GM23248 (cell line): ENCODE measurements at regions not wholly inside any gene's neighbourhood (a gene's known extent, or its start where the extent isn't known, plus 50 kb on each side); places are given as distances from the start of the nearest gene placed in this dataset.

Experiments used
- DNase-seq: peaks from one replicate; pipeline ENCODE4 v3.0.0-alpha.2; 2015
- H2AFZ ChIP-seq: fragments of 200-600 bp; sonication (generic); 2 replicates; pipeline ENCODE4 v1.6.1; 2016; ENCODE audit warnings: antibody characterized with exemption
- H3F3A ChIP-seq: fragments of 200-600 bp; sonication (generic); 2 replicates; pipeline ENCODE4 v1.6.1; 2016; ENCODE audit warnings: mild to moderate bottlenecking, antibody characterized with exemption, mixed run types; ENCODE audit not compliant: insufficient read depth
- H3K27ac ChIP-seq: fragments of 200-600 bp; sonication (generic); 2 replicates; pipeline ENCODE4 v1.5.1; 2016; ENCODE audit warnings: mild to moderate bottlenecking
- H3K27me3 ChIP-seq: fragments of 200-600 bp; sonication (generic); replicated peaks from 2 replicates; pipeline ENCODE4 v1.6.1; 2016; ENCODE audit warnings: mild to moderate bottlenecking; ENCODE audit not compliant: insufficient read depth
- H3K36me3 ChIP-seq: fragments of 200-600 bp; sonication (generic); 2 replicates; pipeline ENCODE4 v1.6.1; 2016; ENCODE audit warnings: low read depth, mild to moderate bottlenecking
- H3K4me1 ChIP-seq: fragments of 200-600 bp; sonication (generic); 2 replicates; pipeline ENCODE4 v1.6.1; 2016; ENCODE audit warnings: mild to moderate bottlenecking; ENCODE audit not compliant: insufficient read depth
- H3K4me2 ChIP-seq: fragments of 200-600 bp; sonication (generic); one replicate; pipeline ENCODE4 v1.6.1; 2016; ENCODE audit warnings: mild to moderate bottlenecking; ENCODE audit not compliant: unreplicated experiment
- H3K4me3 ChIP-seq: fragments of 200-600 bp; sonication (generic); 2 replicates; pipeline ENCODE4 v1.5.1; 2016; ENCODE audit warnings: mild to moderate bottlenecking
- H3K79me2 ChIP-seq: fragments of 200-600 bp; sonication (generic); 2 replicates; pipeline ENCODE4 v1.6.1; 2016; ENCODE audit warnings: mild to moderate bottlenecking; ENCODE audit not compliant: insufficient read depth
- H3K9ac ChIP-seq: fragments of 200-600 bp; sonication (generic); 2 replicates; pipeline ENCODE4 v1.6.1; 2016; ENCODE audit warnings: mild to moderate bottlenecking
- H3K9me2 ChIP-seq: fragments of 200-600 bp; sonication (generic); 2 replicates; pipeline ENCODE4 v1.6.1; 2016; ENCODE audit warnings: mixed run types, mild to moderate bottlenecking, moderate library complexity; ENCODE audit not compliant: insufficient read depth
- H3K9me3 ChIP-seq: fragments of 200-600 bp; sonication (generic); one replicate; pipeline ENCODE4 v1.6.1; 2017; ENCODE audit warnings: low read depth
- H4K20me1 ChIP-seq: fragments of 200-600 bp; sonication (generic); 2 replicates; pipeline ENCODE4 v1.6.0; 2016; ENCODE audit not compliant: insufficient read depth
- EZH2 ChIP-seq: fragments of 200-600 bp; sonication (generic); IDR thresholded peaks from 2 replicates; pipeline ENCODE4 v1.6.1; 2018; ENCODE audit warnings: antibody characterized with exemption, mild to moderate bottlenecking; ENCODE audit not compliant: insufficient read depth, poor library complexity, severe bottlenecking
- EZH2phosphoT487 ChIP-seq: fragments of 200-600 bp; sonication (generic); IDR thresholded peaks from 2 replicates; pipeline ENCODE4 v1.6.1; 2018; ENCODE audit warnings: antibody characterized with exemption, moderate library complexity, mild to moderate bottlenecking, low read depth; ENCODE audit not compliant: insufficient read depth
- WGBS, 2 experiments: methylation state at CpG; one replicate each; pipeline ENCODE4 v1.1.6; 2015 to 2017; ENCODE audit warnings: low lambda C conversion rate in 2 of 2, low coverage in 1 of 2; ENCODE audit errors: missing lambda C conversion rate in 2 of 2; 5-methylcytosine and 5-hydroxymethylcytosine counted together
- in situ Hi-C: fragments of 300-500 bp; cut with MboI; formaldehyde crosslinking; loops from 2 replicates; pipeline ENCODE4 v1.15.0; 2020

DNA sequence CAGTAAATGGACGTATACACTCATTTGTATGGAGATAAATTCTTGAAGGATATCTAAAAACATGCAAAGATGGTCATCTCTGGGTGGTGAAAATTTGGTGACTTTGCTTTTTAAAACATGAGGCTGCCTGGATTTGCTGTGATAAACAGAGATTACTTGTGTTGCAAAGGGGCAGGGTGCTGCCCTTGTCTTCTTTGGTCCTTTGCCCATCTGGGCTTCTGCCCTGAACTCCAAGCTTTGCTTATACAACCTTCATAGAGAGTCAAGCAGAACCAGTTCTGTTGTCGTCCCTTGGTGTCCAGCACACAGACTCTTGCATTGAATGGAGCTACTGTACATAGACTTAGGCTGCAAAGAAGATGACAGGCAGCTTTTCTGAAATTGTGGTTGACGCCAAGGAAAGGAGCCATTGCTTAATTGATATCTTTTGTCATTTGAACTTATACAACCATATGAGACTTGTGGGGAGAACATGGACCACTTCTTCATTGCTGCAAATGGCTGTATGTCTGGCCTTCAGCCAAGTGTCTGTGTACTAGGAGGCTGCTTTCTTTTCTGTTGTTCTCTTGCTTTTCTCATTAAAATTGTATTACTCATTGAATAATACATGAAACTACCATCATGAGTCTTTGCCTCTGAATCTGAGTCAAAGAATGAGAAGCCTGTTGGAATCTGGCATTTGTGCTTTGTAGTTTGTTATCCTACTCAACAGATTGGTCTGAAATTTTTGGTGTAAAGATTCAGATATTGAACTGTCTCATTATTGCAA, 152.5 kb downstream of the DMRT2 start:
- DNase-seq = peak; percentile 73
- no peak overlapping the region for H3K27ac ChIP-seq
- H3K4me1 ChIP-seq = peaks cover 15% of the 10 kb centered on the region
- H3K4me2 ChIP-seq = no peak overlapping the region
- in situ Hi-C loops = no loop called here
- WGBS, 2 experiments = 34% methylated on average over 3 of the region's 3 CpGs
- H3K4me3 ChIP-seq = no peak overlapping the region
- H2AFZ ChIP-seq = no peak overlapping the region
- H3K79me2 ChIP-seq = no peaks in the 10 kb centered on the region
- no peaks in the 10 kb centered on the region for H3K27me3 ChIP-seq
- H3K9me3 ChIP-seq = no peaks in the 10 kb centered on the region
- H3F3A ChIP-seq = peaks cover 13% of the 10 kb centered on the region
- H3K36me3 ChIP-seq = no peaks in the 10 kb centered on the region
- no peak overlapping the region for H3K9ac ChIP-seq
- no peaks in the 10 kb centered on the region for H4K20me1 ChIP-seq
- no peak for TF ChIP-seq EZH2
- TF ChIP-seq EZH2phosphoT487 = no peak
- H3K9me2 ChIP-seq = no peaks in the 10 kb centered on the region

DNA sequence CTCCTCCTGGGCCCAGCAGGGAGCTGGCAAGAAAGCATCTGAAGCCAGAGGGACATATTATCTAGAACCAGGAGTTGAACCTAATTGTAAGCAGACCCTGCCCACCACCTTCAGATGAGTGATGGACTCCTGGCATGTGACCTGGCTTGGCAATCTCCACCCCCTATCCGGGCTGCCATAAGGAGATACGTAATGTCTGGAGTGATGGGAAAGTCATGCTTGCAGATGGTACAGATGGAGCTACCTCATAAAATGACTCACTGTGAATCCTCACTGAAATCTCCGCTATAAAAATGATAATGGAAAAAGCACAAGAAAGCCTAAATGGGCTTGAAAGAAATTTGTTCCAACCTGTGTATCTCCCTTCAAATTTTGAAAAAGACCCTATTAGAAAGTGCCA, 157.5 kb downstream of the DMRT2 start:
- Histone ChIP-seq H3K79me2 (no peaks in the 10 kb centered on the region), H3K4me1 (peaks cover 23% of the 10 kb centered on the region), H3K9me3 (no peaks in the 10 kb centered on the region), H3K36me3 (no peaks in the 10 kb centered on the region), H3K9ac (peak overlapping the region; percentile 77), H3K27me3 (no peaks in the 10 kb centered on the region), H2AFZ (peak overlapping the region; percentile 45), H3K9me2 (no peaks in the 10 kb centered on the region), H3K4me3 (peak overlapping the region; percentile 54), H4K20me1 (no peaks in the 10 kb centered on the region), H3K4me2 (peak overlapping the region; percentile 77), H3K27ac (peak overlapping the region; percentile 96), H3F3A (peaks cover 28% of the 10 kb centered on the region)
- WGBS, 2 experiments = 2 to 11% methylated on average over 3 of the region's 3 CpGs
- in situ Hi-C loops = no loop called here
- DNase-seq = peak; percentile 93
- TF ChIP-seq EZH2 (no peak), EZH2phosphoT487 (no peak)

DNA sequence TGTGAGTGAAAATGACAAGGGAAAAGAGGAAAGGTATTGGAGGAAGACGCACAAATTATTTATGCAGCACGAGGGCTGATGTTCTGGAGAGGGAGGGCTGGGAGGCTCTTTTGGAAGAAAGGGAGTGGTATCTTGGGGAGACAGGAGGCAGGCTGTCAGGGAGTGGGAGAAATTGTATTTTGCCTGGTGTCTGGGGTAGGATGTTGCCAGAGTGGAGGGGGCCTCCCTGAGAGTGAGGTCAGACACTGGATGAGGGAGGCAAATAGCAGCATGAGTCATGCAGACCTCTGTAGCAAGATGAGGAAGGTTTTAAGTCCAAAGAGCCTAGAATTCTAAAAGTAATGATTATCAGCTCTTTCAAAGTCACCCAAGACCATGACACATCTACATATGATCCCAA, 158.0 kb downstream of the DMRT2 start:
- Histone ChIP-seq H3K9me3 (no peaks in the 10 kb centered on the region), H3K9ac (peak overlapping the region; percentile 77), H3K79me2 (no peaks in the 10 kb centered on the region), H4K20me1 (no peaks in the 10 kb centered on the region), H3K36me3 (no peaks in the 10 kb centered on the region), H3K4me2 (peak overlapping the region; percentile 77), H3K9me2 (no peaks in the 10 kb centered on the region), H3F3A (peaks cover 26% of the 10 kb centered on the region), H3K27me3 (no peaks in the 10 kb centered on the region), H3K27ac (peak overlapping the region; percentile 96), H3K4me1 (peaks cover 21% of the 10 kb centered on the region), H2AFZ (peak overlapping the region; percentile 45), H3K4me3 (peak overlapping the region; percentile 54)
- peak; percentile 94 for DNase-seq
- WGBS, 2 experiments = 0% methylated on average over 1 to 2 of the region's 2 CpGs
- no peak for TF ChIP-seq EZH2
- TF ChIP-seq EZH2phosphoT487 = no peak
- in situ Hi-C loops = no loop called here

GRCh38 chr9:1210954-1211353, 160.8 kb downstream of the DMRT2 start:
- TF ChIP-seq EZH2phosphoT487 (no peak), EZH2 (no peak)
- H3K9me2 ChIP-seq = no peaks in the 10 kb centered on the region
- H3K9me3 ChIP-seq = no peaks in the 10 kb centered on the region
- in situ Hi-C loops = no loop called here
- no peaks in the 10 kb centered on the region for H3K27me3 ChIP-seq
- no peak overlapping the region for H3K9ac ChIP-seq
- peak; percentile 70 for DNase-seq
- no peak overlapping the region for H3K4me2 ChIP-seq
- H3K79me2 ChIP-seq = no peaks in the 10 kb centered on the region
- H3K4me3 ChIP-seq = no peak overlapping the region
- peaks cover 26% of the 10 kb centered on the region for H3F3A ChIP-seq
- H3K27ac ChIP-seq = no peak overlapping the region
- H2AFZ ChIP-seq = no peak overlapping the region
- no peaks in the 10 kb centered on the region for H4K20me1 ChIP-seq
- no peaks in the 10 kb centered on the region for H3K36me3 ChIP-seq
- WGBS, 2 experiments = 96 to 97% methylated on average over 3 of the region's 3 CpGs
- H3K4me1 ChIP-seq = peaks cover 19% of the 10 kb centered on the region
